Endometrium (tissue), 2 donors: ENCODE measurements at regions not wholly inside any gene's neighbourhood (a gene's known extent, or its start where the extent isn't known, plus 50 kb on each side); places are given as distances from the start of the nearest gene placed in this dataset.
"Not testable (repeated sequence)": the region's sequence is repeated elsewhere in the genome, so short reads cannot be mapped to it uniquely, and the experiment has no call there.

Experiments used
- FAIRE-seq: peaks from 2 replicates; lab custom pipeline; 2012; peaks lifted over from hg19 to GRCh38; lab: Jason Lieb, UNC
- donor health status: control.
- donor health status: control.

DNA sequence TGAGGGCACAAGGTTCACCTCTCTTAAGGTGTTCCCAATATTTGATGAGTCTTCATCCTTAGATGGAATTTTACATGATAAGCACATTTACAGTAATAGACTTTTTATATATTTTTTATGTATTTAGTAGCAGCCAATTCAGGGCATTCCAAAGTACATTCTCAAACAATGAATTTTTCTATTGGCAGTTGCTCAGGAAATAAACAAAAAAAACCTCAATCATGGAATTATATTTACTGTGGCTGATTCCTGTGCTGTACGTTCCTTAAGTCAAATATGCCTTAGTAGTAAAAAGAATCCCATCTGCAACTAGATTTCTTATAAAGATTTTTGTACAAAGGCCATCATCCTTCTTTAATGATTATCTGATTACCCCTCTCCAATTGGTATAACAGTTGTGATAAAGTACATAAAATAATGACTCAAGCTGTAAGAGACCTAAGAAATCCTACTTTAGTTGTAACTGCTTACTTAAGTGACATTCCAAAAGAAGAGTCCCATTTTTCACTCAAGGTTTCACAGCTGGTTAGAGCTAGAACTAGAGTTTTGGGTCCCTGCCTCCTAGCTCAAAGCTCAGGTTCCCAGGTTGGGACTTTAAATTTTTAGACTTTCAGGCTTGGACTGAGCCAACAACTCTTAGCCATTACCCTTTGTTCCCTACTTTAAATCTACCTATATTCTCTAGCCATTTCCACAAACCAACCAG is 152.7 kb downstream of the FHIP1A start:
- FAIRE-seq: no peak

- no peak for FAIRE-seq
Observed at GRCh38 chr4:151563194-151563593, 154.2 kb downstream of the FHIP1A start.

GRCh38 chr4:151564321-151564720 is 155.3 kb downstream of the FHIP1A start:
- no peak for FAIRE-seq

- no peak for FAIRE-seq
Observed at GRCh38 chr4:151565583-151565982, 156.6 kb downstream of the FHIP1A start.

- no peak for FAIRE-seq
Observed at GRCh38 chr4:151566053-151566452, 157.1 kb downstream of the FHIP1A start.

DNA sequence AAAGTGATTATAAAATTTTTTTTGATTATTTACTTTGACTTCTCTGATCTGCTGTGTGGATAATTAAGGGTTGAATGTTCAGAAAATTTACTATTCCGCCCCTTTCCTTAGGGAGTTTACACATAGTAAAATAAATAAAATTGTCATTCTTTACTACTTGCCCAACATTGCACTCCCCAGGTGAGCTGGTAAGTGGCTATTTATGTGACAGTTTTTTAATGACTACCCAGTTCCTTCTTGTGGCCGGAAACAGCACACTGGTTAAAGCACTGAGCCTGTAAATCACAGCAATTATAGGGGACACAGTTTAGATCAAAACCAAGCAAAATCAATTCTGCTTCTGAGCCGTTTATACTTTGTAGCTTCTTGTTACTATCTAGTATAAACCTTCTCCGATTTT is 158.1 kb downstream of the FHIP1A start:
- FAIRE-seq: no peak

DNA sequence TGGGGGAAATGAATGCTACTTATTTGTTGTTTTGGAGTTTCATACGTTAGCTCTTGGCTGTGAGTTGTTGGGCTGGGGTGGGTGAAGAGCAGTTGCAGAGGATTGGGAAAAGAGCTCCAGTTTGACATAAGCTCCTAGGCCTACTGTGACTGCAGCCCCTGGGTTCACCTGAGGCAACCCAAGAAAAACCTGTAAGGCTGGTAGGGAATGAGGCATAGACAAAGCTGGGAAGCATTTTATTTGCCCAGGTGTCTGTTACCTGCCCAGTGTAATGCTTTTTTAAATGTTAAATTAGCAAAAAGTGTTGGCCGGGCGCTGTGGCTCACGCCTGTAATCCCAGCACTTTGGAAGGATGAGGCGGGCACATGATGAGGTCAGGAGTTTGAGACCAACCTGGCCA is 160.0 kb downstream of the FHIP1A start:
- no peak for FAIRE-seq

- FAIRE-seq: no peak
Observed at GRCh38 chr4:151569650-151570049, 160.7 kb downstream of the FHIP1A start.

- no peak for FAIRE-seq
Observed at GRCh38 chr4:151573474-151573873, 164.5 kb downstream of the FHIP1A start.

- no peak for FAIRE-seq
Observed at GRCh38 chr4:151573945-151574344, 165.0 kb downstream of the FHIP1A start.

DNA sequence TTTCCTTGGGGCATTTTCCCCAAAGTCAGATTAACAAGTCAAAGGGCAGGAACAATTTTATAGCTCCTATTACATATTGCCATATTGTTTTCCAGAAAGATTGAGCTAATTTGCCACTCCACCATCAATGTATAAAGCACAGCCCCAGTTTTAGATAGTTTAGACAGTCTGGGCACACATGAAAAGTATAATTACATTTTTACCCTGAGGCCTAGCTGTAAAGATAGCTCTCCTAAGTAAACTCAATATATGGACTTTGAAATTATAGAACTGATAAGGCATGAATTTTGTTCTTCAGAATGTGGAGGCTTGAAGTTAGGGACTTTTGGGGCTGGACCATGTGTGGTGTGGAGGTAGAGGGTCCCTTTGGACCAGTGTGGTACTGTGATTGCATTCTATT is 166.0 kb downstream of the FHIP1A start:
- no peak for FAIRE-seq

GRCh38 chr4:151575646-151576045 is 166.7 kb downstream of the FHIP1A start:
- FAIRE-seq: no peak

- no peak for FAIRE-seq
Observed at GRCh38 chr4:151576627-151577026, 167.7 kb downstream of the FHIP1A start.

- no peak for FAIRE-seq
Observed at GRCh38 chr4:151581570-151581969, 172.6 kb downstream of the FHIP1A start.

DNA sequence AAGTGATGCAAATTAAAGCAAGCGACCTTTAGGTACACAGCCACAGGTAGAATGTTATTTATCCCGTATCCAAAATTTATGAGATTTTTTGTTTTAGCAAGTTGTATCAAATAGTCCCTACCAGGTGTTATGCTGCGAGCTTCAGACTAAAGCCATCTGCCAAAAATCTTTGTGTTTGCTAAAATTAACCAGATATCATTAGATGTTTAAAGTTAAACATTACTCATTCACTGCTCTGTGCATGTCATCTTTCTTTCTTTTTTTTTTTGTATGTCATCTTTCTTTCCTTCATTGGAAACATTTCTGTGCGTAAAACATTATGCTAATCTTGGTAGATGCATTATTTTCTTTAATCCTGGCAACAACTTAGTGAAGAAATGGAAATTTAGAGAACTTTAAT is 173.1 kb downstream of the FHIP1A start:
- no peak for FAIRE-seq

- no peak for FAIRE-seq
Observed at GRCh38 chr4:151583157-151583914, 174.4 kb downstream of the FHIP1A start.

DNA sequence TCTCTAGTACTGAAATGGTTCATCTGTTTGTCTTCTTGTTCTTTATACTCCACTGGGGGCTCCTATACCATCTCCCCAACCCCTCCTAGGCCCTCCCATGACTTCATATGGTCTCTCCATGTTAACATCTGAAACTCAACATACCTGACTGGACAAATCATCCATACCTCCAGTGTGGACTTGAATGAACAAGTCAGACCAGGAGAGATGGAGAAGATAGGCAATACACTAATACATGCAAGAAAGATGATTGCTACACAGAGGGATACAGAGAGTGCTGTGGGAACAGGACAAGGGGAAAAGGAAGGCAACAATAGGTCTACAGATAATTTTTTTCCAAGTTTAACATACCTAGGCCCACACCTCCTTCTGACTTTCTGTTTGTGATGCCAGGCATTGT is 175.1 kb downstream of the FHIP1A start:
- no peak for FAIRE-seq

DNA sequence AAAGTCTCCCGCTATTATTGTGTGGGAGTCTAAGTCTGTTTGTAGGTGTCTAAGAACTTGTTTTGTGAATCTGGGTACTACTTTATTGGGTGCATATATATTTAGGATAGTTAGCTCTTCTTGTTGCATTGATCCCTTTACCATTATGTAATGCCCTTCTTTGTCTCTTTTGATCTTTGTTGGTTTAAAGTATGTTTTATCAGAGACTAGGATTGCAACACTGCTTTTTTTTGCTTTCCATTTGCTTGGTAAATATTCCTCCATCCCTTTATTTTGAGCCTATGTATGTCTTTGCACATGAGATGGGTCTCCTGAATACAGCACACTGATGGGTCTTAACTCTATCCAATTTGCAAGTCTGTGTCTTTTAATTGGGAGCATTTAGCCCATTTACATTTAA is 165.2 kb downstream of the GATB start:
- FAIRE-seq: not testable (repeated sequence)

- FAIRE-seq: not testable (repeated sequence)
Observed at GRCh38 chr4:151597691-151598090, 163.1 kb downstream of the GATB start.

- FAIRE-seq: no peak
Observed at GRCh38 chr4:151599863-151600262, 160.9 kb downstream of the GATB start.

DNA sequence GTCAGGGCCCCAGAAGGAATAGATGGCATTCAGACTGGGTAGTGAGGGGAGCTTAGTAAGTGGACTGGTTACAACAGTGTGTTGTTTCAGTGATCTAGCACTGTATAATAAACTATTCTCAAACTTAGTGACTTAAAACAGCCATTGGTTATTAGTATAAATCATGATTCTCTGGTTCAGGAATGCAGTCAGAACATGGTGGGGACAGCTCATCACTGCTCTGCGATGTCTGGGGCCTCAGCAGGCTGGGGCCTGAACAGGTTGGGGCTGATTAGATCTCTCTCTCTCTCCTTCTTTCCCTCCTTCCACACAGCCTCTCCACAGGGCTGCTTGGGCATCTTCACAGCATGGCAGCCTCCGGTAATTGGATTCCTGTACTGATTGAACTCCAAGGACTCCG is 160.4 kb downstream of the GATB start:
- no peak for FAIRE-seq

- no peak for FAIRE-seq
Observed at GRCh38 chr4:151603377-151603776, 157.4 kb downstream of the GATB start.

DNA sequence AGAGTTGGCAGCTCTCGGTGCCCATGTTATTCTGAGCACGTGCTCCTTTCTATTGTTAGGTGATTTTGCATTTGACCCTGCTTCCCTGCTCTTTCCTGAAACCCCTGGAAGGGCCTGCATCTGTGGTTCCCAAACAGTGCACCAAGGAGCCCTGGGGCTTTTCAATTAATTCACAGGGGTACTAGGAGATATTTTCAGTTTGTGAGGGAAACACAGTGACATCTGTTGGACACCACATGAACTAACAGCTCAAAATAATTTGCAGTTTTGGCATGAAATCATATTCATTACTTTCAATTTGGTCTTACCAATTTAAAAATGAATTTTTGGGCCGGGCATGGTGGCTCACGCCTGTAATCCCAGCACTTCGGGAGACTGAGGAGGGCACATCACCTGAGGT is 156.6 kb downstream of the GATB start:
- no peak for FAIRE-seq

GRCh38 chr4:151605215-151605614 is 155.6 kb downstream of the GATB start:
- FAIRE-seq: no peak
